Adrenal gland (tissue), 9 donors: ENCODE measurements at regions not wholly inside any gene's neighbourhood (a gene's known extent, or its start where the extent isn't known, plus 50 kb on each side); places are given as distances from the start of the nearest gene placed in this dataset.

Experiments
- DNase-seq, 7 donors: peaks; one replicate each; pipeline ENCODE4 v3.0.0-alpha.2; 2019 to 2020
- H3K27ac ChIP-seq, 5 donors: fragments of 200-600 bp; sonication (generic) in 4 of 5; 1 replicate in 3 of 5; 2 replicates in 2 of 5; pipeline versions ENCODE4 v1.5.1 to v1.8.0; 2016 to 2020; ENCODE audit warnings: mild to moderate bottlenecking in 1 of 5
- H3K27me3 ChIP-seq: fragments of 200-600 bp; 2 replicates; pipeline ENCODE4 v1.8.0; 2021
- H3K36me3 ChIP-seq, 2 donors: fragments of 200-600 bp; replicated peaks in 1 of 2; 1 replicate in 1 of 2; 2 replicates in 1 of 2; pipeline versions ENCODE4 v1.5.1 to v1.8.0; 2018 to 2022
- H3K4me1 ChIP-seq, 2 donors: fragments of 200-600 bp; replicated peaks in 1 of 2; 1 replicate in 1 of 2; 2 replicates in 1 of 2; pipeline versions ENCODE4 v1.5.1 to v1.8.0; 2018 to 2021
- H3K4me3 ChIP-seq, 4 donors: fragments of 200-600 bp; sonication (generic) in 3 of 4; one replicate each; pipeline ENCODE4 v1.5.1; 2016 to 2018
- H3K9me3 ChIP-seq, 3 donors: fragments of 200-600 bp; sonication (generic) in 1 of 3; replicated peaks in 1 of 3; 1 replicate in 2 of 3; 2 replicates in 1 of 3; pipeline versions ENCODE4 v1.5.1 to v1.8.0; 2016 to 2021
- POLR2A ChIP-seq, 2 donors: fragments of 450-650 bp; IDR thresholded peaks; one replicate each; pipeline ENCODE4 v1.6.1; 2017; ENCODE audit warnings: antibody characterized with exemption in 2 of 2, mild to moderate bottlenecking in 2 of 2, moderate library complexity in 1 of 2
- WGBS, 4 donors: extraction: QIAGEN DNeasy Blood & Tissue Kit in 2 of 4; methylation state at CpG; one replicate each; pipeline versions ENCODE4 v1.1.5 to v1.1.7; 2013 to 2017; 5-methylcytosine and 5-hydroxymethylcytosine counted together
- intact Hi-C, 2 donors: fragments of 100-400 bp; cut with DNase I; formaldehyde crosslinking; loops; one replicate each; pipeline versions ENCODE4 v1.14.1 to v1.15.0; 2022 to 2023
- TF ChIP-seq, protein P1 (sequence below), 6 experiments: fragments of 450-650 bp in 4 of 6; fragments of 200-600 bp in 2 of 6; sonication (generic) in 1 of 6; IDR thresholded peaks; 1 replicate in 5 of 6; 2 replicates in 1 of 6; pipeline versions ENCODE4 v1.5.1 to v1.8.0; 2016 to 2021; ENCODE audit warnings: antibody characterized with exemption in 6 of 6, mild to moderate bottlenecking in 2 of 6, moderate library complexity in 1 of 6
- donor health status: healthy with polysubstance abuse.
- donor health status: Bipolar disorder and iron deficiency.
- donor health status: DM: yes; HTN: yes; CAD: no.
- donor health status: DM: no; HTN: no; CAD: no.
- donor health status: DM: no; HTN: no; CAD: no.

DNA sequence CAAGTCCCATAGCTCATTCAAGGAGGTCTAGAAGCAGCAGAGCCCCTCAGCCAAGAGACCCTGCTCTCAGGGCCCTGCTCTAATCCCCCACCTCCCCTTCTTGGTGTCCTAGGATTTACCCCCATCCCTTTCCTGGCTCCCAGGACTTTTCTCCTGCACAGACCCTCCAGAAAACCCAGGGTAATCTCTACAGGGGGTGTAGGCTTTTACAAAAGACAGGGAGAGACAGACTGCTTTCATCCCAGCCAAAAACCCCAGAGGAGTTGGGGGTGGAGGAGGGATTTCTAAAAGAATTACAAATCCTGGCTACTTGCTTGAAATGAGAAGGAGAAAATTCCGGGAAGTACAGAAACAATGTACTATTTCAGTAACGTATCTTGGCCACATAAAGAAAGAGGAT, 133.3 kb downstream of the TNFSF13B start:
- TF ChIP-seq, protein P1, sequence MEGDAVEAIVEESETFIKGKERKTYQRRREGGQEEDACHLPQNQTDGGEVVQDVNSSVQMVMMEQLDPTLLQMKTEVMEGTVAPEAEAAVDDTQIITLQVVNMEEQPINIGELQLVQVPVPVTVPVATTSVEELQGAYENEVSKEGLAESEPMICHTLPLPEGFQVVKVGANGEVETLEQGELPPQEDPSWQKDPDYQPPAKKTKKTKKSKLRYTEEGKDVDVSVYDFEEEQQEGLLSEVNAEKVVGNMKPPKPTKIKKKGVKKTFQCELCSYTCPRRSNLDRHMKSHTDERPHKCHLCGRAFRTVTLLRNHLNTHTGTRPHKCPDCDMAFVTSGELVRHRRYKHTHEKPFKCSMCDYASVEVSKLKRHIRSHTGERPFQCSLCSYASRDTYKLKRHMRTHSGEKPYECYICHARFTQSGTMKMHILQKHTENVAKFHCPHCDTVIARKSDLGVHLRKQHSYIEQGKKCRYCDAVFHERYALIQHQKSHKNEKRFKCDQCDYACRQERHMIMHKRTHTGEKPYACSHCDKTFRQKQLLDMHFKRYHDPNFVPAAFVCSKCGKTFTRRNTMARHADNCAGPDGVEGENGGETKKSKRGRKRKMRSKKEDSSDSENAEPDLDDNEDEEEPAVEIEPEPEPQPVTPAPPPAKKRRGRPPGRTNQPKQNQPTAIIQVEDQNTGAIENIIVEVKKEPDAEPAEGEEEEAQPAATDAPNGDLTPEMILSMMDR (IDR thresholded peaks at IDR 0.05) = no peak
- no peak for TF ChIP-seq POLR2A (IDR thresholded peaks at IDR 0.05)
- WGBS, 4 donors = 63 to 72% (median 67%) methylated on average over 2 of the region's 2 CpGs
- Histone ChIP-seq H3K9me3 (no peaks in the 10 kb centered on the region), H3K36me3 (no peaks in the 10 kb centered on the region), H3K27me3 (no peaks in the 10 kb centered on the region), H3K4me1 (no peaks in the 10 kb centered on the region), H3K4me3 (no peak overlapping the region), H3K27ac (no peak overlapping the region)
- no peak for DNase-seq
- intact Hi-C loops = no loop called here

DNA sequence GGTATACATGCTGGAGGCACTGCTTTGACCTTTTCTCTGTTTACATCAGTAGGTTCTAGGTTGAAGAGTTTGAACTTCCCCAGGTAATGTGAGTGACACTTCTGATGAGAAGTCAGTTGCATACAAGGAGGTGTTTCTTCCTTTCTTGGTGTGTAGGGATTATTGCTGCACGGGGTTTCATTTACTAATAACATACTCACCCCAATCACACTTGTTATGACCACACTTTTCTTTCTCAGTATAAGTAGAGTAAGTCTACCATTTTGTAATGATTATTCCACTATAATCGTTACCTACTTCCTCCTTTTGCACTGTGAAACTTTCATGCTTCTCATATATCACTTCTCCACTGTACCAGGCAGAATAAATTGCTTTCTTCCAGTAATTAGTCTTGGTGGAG, 138.0 kb downstream of the TNFSF13B start:
- intact Hi-C loops = no loop called here
- Histone ChIP-seq H3K27ac (no peak overlapping the region), H3K36me3 (no peaks in the 10 kb centered on the region), H3K9me3 (no peaks in the 10 kb centered on the region), H3K4me1 (no peaks in the 10 kb centered on the region), H3K4me3 (no peak overlapping the region), H3K27me3 (no peaks in the 10 kb centered on the region)
- TF ChIP-seq, protein P1 (IDR thresholded peaks at IDR 0.05) = no peak
- WGBS, 4 donors = 45 to 82% (median 62%) methylated on average over 2 of the region's 2 CpGs
- DNase-seq = no peak

DNA sequence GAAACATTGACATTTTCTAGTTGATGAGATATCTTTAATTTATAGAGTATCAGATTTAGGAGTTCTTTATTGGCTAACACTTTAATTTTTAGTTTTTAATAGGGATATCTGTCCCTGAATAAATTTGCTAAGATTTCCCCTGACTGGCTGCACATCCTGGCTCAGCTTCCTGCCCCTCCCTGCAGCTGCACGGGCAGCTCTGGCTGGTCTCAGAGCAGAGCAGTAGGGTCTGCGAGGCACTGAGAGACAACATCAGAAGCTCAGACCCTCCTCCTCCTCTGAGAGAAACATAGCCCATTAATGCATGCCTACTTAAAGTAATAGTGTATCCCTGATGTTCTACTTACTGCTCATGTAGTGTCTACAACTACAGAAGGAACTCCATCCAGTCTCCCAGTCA, 139.2 kb downstream of the TNFSF13B start:
- no peak for DNase-seq
- H3K4me1 ChIP-seq = no peaks in the 10 kb centered on the region
- no peak for TF ChIP-seq POLR2A (IDR thresholded peaks at IDR 0.05)
- TF ChIP-seq, protein P1 (IDR thresholded peaks at IDR 0.05) = no peak
- no peaks in the 10 kb centered on the region for H3K27me3 ChIP-seq
- intact Hi-C loops = no loop called here
- H3K9me3 ChIP-seq = no peaks in the 10 kb centered on the region
- no peak overlapping the region for H3K4me3 ChIP-seq
- H3K36me3 ChIP-seq = no peaks in the 10 kb centered on the region
- WGBS, 4 donors = 7 to 19% (median 13%) methylated on average over 2 of the region's 2 CpGs
- no peak overlapping the region for H3K27ac ChIP-seq

- Histone ChIP-seq H3K36me3 (no peaks in the 10 kb centered on the region), H3K9me3 (no peaks in the 10 kb centered on the region), H3K4me1 (no peaks in the 10 kb centered on the region), H3K27me3 (no peaks in the 10 kb centered on the region), H3K4me3 (no peak overlapping the region), H3K27ac (no peak overlapping the region)
- intact Hi-C loops = no loop called here
- TF ChIP-seq, protein P1 (IDR thresholded peaks at IDR 0.05) = no peak
- no peak for TF ChIP-seq POLR2A (IDR thresholded peaks at IDR 0.05)
- DNase-seq = no peak
Measured at GRCh38 chr13:108409730-108410129, 140.2 kb downstream of the TNFSF13B start.
